Vagina (tissue), 2 donors: ENCODE measurements at regions not wholly inside any gene's neighbourhood (a gene's known extent, or its start where the extent isn't known, plus 50 kb on each side); places are given as distances from the start of the nearest gene placed in this dataset.

Experiments used
- POLR2A ChIP-seq, 2 donors: fragments of 450-650 bp; IDR thresholded peaks; one replicate each; pipeline ENCODE4 v1.6.1; 2017; ENCODE audit warnings: antibody characterized with exemption in 2 of 2, mild to moderate bottlenecking in 2 of 2, moderate library complexity in 2 of 2
- TF ChIP-seq, protein P1 (sequence below), 3 experiments: fragments of 450-650 bp in 2 of 3; fragments of 200-600 bp in 1 of 3; sonication (generic) in 1 of 3; IDR thresholded peaks; one replicate each; pipeline ENCODE4 v1.5.1; 2017 to 2019; ENCODE audit warnings: antibody characterized with exemption in 3 of 3, mild to moderate bottlenecking in 2 of 3, moderate library complexity in 2 of 3

DNA sequence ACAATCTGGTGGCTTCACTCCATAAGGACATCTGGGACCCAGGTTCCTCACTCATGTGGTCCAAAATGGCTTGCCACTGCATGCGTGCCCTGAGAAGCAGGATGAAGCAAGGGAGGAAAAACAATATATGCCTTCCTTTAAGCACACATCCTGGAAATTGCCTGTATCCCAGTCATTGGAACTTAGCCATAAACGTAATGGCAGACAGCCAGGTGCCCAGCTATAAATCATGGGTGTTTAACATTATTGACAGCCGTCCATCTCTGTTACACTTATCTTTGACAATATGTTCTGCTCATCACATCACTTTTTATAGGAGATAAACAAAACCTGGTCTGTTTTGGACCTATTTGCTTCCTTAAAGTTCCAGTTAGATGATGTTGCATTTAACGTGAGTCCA, 181.0 kb downstream of the AASDH start:
- TF ChIP-seq, protein P1, sequence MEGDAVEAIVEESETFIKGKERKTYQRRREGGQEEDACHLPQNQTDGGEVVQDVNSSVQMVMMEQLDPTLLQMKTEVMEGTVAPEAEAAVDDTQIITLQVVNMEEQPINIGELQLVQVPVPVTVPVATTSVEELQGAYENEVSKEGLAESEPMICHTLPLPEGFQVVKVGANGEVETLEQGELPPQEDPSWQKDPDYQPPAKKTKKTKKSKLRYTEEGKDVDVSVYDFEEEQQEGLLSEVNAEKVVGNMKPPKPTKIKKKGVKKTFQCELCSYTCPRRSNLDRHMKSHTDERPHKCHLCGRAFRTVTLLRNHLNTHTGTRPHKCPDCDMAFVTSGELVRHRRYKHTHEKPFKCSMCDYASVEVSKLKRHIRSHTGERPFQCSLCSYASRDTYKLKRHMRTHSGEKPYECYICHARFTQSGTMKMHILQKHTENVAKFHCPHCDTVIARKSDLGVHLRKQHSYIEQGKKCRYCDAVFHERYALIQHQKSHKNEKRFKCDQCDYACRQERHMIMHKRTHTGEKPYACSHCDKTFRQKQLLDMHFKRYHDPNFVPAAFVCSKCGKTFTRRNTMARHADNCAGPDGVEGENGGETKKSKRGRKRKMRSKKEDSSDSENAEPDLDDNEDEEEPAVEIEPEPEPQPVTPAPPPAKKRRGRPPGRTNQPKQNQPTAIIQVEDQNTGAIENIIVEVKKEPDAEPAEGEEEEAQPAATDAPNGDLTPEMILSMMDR (IDR thresholded peaks at IDR 0.05): no peak
- no peak for TF ChIP-seq POLR2A (IDR thresholded peaks at IDR 0.05)
